ENCODE measurements at regions not wholly inside any gene's neighbourhood (a gene's known extent, or its start where the extent isn't known, plus 50 kb on each side); places are given as distances from the start of the nearest gene placed in this dataset.

GRCh38 chr3:64459711-64460110 is 228.1 kb downstream of the ADAMTS9 start:
- H3K9me3 Mint-ChIP-seq (ENCODE audit: unreplicated experiment) = no peaks in the 10 kb centered on the region
- peaks cover 38% of the 10 kb centered on the region for H3K4me1 Mint-ChIP-seq (ENCODE audit: unreplicated experiment)
- H3K4me3 Mint-ChIP-seq (ENCODE audit: unreplicated experiment) = no peak overlapping the region
- TF ChIP-seq, protein P1, sequence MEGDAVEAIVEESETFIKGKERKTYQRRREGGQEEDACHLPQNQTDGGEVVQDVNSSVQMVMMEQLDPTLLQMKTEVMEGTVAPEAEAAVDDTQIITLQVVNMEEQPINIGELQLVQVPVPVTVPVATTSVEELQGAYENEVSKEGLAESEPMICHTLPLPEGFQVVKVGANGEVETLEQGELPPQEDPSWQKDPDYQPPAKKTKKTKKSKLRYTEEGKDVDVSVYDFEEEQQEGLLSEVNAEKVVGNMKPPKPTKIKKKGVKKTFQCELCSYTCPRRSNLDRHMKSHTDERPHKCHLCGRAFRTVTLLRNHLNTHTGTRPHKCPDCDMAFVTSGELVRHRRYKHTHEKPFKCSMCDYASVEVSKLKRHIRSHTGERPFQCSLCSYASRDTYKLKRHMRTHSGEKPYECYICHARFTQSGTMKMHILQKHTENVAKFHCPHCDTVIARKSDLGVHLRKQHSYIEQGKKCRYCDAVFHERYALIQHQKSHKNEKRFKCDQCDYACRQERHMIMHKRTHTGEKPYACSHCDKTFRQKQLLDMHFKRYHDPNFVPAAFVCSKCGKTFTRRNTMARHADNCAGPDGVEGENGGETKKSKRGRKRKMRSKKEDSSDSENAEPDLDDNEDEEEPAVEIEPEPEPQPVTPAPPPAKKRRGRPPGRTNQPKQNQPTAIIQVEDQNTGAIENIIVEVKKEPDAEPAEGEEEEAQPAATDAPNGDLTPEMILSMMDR (IDR thresholded peaks at IDR 0.05) = no peak
- DNase-seq (ENCODE audit: extremely low spot score, unreplicated experiment) = no peak
- H3K27me3 Mint-ChIP-seq (ENCODE audit: unreplicated experiment) = no peaks in the 10 kb centered on the region
- no peaks in the 10 kb centered on the region for H3K36me3 Mint-ChIP-seq (ENCODE audit: unreplicated experiment)
- H3K27ac Mint-ChIP-seq (ENCODE audit: unreplicated experiment) = no peak overlapping the region

- TF ChIP-seq, protein P1 (IDR thresholded peaks at IDR 0.05) = no peak
- no peaks in the 10 kb centered on the region for H3K9me3 Mint-ChIP-seq (ENCODE audit: unreplicated experiment)
- no peaks in the 10 kb centered on the region for H3K36me3 Mint-ChIP-seq (ENCODE audit: unreplicated experiment)
- peaks cover 37% of the 10 kb centered on the region for H3K4me1 Mint-ChIP-seq (ENCODE audit: unreplicated experiment)
- no peaks in the 10 kb centered on the region for H3K27me3 Mint-ChIP-seq (ENCODE audit: unreplicated experiment)
- DNase-seq (ENCODE audit: extremely low spot score, unreplicated experiment) = no peak
- H3K4me3 Mint-ChIP-seq (ENCODE audit: unreplicated experiment) = no peak overlapping the region
- no peak overlapping the region for H3K27ac Mint-ChIP-seq (ENCODE audit: unreplicated experiment)
Observed at GRCh38 chr3:64457811-64458210, 230.0 kb downstream of the ADAMTS9 start.

DNA sequence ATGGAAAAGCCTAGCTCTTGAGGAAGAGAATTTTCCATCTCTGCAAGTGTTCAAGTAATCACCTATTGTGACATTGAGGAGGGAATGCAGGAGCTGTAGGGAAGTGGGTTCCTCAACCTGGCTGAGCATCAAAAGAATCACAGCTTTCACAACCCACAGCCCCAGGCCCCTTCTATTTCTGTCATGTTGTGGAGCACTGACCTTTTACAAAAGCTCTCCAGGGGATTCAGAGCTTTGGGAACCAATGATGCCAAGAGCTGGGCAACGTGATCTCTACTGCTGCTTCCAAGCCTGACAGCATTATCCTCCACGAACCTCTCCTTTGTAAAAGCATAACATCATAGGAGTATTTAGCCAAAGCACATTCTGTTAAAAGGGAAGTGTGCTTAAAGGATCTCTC is 231.1 kb downstream of the ADAMTS9 start:
- H3K4me1 Mint-ChIP-seq (ENCODE audit: unreplicated experiment) = peaks cover 28% of the 10 kb centered on the region
- H3K27ac Mint-ChIP-seq (ENCODE audit: unreplicated experiment) = no peak overlapping the region
- peaks cover 4% of the 10 kb centered on the region for H3K27me3 Mint-ChIP-seq (ENCODE audit: unreplicated experiment)
- TF ChIP-seq, protein P1 (IDR thresholded peaks at IDR 0.05) = no peak
- no peak overlapping the region for H3K4me3 Mint-ChIP-seq (ENCODE audit: unreplicated experiment)
- no peaks in the 10 kb centered on the region for H3K36me3 Mint-ChIP-seq (ENCODE audit: unreplicated experiment)
- H3K9me3 Mint-ChIP-seq (ENCODE audit: unreplicated experiment) = no peaks in the 10 kb centered on the region
- no peak for DNase-seq (ENCODE audit: extremely low spot score, unreplicated experiment)

- H3K4me3 Mint-ChIP-seq (ENCODE audit: unreplicated experiment) = no peak overlapping the region
- no peak for DNase-seq (ENCODE audit: extremely low spot score, unreplicated experiment)
- no peak overlapping the region for H3K27ac Mint-ChIP-seq (ENCODE audit: unreplicated experiment)
- H3K27me3 Mint-ChIP-seq (ENCODE audit: unreplicated experiment) = peaks cover 6% of the 10 kb centered on the region
- H3K36me3 Mint-ChIP-seq (ENCODE audit: unreplicated experiment) = no peaks in the 10 kb centered on the region
- H3K9me3 Mint-ChIP-seq (ENCODE audit: unreplicated experiment) = no peaks in the 10 kb centered on the region
- TF ChIP-seq, protein P1 (IDR thresholded peaks at IDR 0.05) = no peak
- H3K4me1 Mint-ChIP-seq (ENCODE audit: unreplicated experiment) = peaks cover 17% of the 10 kb centered on the region
Observed at GRCh38 chr3:64455351-64455750, 230.1 kb upstream of the PRICKLE2 start.

- no peak overlapping the region for H3K4me3 Mint-ChIP-seq (ENCODE audit: unreplicated experiment)
- no peak for DNase-seq (ENCODE audit: extremely low spot score, unreplicated experiment)
- TF ChIP-seq, protein P1 (IDR thresholded peaks at IDR 0.05) = no peak
- no peak overlapping the region for H3K27ac Mint-ChIP-seq (ENCODE audit: unreplicated experiment)
- H3K36me3 Mint-ChIP-seq (ENCODE audit: unreplicated experiment) = no peaks in the 10 kb centered on the region
- peaks cover 6% of the 10 kb centered on the region for H3K27me3 Mint-ChIP-seq (ENCODE audit: unreplicated experiment)
- peaks cover 12% of the 10 kb centered on the region for H3K4me1 Mint-ChIP-seq (ENCODE audit: unreplicated experiment)
- no peaks in the 10 kb centered on the region for H3K9me3 Mint-ChIP-seq (ENCODE audit: unreplicated experiment)
Observed at GRCh38 chr3:64454768-64455167, 229.5 kb upstream of the PRICKLE2 start.
